Renal pelvis (tissue), 1 donor: ENCODE measurements at regions not wholly inside any gene's neighbourhood (a gene's known extent, or its start where the extent isn't known, plus 50 kb on each side); places are given as distances from the start of the nearest gene placed in this dataset.
"Not testable (repeated sequence)": the region's sequence is repeated elsewhere in the genome, so short reads cannot be mapped to it uniquely, and the experiment has no call there.

Experiments used
- DNase-seq: peaks from one replicate; pipeline ENCODE4 v3.0.0-alpha.2; 2013

DNA sequence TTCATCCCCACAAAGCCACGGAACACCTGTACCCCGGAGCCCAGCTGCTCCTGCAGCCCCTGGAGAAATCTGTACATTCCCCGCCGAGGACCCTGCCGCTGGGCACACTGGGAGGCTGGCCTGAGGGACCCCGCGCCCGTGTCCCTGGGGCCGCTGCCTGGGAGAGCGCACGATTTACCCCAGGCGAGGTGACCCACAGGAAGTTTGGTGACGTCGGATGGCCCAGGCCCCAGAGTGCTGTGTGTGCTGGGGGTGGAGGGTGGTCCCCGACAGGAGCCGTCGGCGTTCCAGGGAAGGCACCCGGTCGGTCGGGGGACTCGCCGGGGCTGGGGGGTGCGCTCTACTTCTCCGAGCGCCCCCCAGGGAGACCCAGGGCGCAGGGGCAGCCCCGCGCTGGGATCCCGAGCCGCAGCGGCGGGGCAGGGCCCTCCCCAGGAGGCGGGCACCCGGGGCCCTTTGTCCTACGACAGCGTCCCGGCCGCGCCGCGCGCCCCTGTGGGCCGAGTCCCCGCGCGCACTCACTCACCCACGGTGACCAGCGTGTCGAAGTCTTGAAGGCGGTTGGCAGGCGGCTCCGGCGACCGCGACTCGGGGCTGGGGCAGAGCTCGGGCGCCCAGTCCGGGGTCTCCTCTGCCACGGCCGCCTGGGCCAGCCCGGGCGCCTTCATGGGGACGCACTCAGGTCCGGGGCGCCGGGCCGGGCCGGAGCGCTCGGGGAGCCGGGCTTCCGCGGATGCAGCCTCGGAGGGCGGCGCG is 206.4 kb upstream of the PRKX start:
- not testable (repeated sequence) for DNase-seq

DNA sequence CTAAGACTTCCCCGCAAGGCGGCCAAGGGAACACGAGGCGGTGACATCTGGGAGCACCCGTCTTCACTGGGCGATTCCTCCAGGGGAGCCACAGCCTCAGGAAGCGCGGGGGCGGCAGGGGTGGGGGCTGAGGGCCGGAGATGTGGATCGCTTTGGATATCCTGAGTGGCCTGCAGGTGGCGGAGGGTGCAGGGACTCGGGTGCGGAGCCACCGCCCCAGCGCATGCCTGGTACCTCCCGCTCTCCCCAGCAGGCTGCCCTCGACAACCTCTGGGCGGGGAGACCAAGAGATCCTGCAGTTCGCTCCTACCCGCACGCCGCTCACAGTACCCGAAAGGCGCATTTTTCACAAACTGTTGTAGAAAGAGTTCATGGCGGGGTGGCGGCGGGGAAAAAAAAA is 201.4 kb upstream of the PRKX start:
- DNase-seq, result not testable (repeated sequence)

DNA sequence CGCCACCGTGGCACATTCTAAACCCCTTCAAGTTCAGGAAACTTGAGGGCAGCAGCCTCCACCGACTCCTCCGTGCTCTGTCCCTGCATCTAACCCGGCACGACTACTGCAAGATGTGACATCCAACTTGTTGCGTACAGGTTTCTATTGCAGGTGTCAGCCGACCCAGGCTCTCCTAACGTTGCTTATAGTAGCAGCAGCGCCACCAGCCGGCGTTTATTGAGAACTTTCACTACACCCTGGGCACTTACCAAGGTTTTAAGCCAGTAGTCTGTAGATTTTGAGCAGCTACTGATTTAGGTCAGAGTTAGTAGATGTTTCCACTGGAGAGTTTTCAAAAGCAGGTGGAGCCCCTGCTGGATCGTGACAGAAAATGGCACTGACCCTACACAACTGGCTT is 200.6 kb upstream of the PRKX start:
- not testable (repeated sequence) for DNase-seq

DNA sequence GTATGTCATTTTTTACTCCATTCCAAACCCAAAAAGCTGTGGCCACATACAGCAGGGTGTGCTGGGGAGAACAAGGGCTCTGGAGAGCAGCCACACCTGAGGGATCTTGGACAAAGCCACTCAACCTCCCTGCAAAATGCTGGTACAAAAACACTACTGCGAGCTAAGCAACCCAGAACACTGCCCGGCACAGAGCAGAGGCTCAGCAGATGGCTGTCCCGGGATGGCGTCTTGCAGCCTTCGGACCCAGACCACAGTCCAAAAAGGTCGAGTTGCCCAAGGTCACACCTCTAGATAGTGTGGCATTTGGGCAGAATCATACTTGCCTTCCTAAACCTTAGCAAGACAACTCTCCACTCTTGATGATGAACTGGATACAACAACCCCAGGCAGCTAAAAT is 197.6 kb upstream of the PRKX start:
- not testable (repeated sequence) for DNase-seq

DNA sequence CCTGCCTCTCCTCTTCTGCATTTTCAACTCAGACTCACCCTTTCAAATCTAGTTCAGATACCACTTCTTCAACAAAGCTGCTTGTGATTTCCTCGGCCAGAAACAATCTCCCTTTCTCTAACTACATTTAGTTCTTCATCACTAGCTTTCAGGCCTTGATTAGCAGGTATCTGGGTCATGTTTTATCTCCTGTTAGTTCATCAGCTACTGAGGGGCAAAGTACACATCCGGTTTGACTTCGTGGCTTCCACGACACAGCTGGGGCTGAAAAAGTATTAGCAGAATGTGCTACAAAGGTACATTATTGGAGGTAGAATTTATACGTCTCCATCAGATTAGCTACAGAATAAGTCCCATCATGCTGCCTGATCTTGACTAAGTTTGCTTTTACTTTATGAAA is 197.2 kb upstream of the PRKX start:
- not testable (repeated sequence) for DNase-seq

DNA sequence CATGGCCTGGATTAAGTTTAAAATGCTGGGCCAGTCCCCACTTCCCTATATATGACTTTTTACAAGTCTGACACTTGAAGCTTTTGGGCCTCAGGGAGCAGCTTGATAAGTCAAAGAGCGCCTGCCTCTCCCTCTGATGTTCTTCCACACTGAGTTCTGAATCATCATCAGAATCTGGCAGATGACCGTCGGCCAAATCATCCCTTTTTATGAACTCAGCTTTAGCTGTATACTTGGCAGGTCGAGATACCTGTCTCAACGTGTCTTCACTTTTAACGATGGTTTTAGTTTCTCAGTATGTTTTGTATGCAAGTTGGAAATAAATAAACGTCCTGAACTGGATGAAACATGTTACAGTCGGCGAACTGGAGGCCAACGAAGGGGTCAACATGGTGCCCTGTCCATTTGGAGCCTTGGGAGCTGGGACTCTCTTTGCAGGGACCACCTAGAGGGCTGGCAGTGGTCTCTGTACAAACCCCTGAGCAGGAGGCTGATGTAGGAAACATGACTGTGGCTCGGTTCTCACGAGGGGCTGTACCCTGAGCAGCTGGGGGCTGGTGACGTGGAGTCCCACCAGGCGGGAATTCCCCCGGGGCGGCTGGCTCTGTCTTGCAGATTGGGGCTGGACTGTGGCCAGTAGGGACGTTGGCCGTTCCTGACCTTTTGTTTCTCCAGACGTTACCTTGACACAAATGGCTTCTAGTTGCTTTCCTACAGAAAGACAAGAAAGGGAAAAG is 192.2 kb upstream of the PRKX start:
- not testable (repeated sequence) for DNase-seq

DNA sequence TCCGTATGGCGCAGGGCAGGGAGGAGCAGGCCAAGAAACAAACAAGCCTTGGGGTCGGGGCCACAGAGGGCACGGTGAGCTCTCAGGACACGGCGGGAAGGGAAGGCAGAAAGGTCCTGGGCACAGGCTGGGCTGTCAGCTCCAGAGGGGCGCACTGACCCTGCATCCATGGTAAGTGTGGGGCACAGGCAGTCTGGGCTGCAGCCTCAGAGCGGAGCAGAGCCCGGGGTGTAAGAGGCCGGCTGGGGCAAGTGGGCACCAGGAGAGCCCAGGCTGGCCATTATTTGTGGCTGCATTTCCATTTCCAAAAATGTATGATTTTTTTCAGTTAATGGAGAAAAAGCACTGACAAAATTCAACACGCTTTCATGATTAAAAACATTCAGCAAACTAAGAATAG is 188.8 kb upstream of the PRKX start:
- DNase-seq, result not testable (repeated sequence)

DNA sequence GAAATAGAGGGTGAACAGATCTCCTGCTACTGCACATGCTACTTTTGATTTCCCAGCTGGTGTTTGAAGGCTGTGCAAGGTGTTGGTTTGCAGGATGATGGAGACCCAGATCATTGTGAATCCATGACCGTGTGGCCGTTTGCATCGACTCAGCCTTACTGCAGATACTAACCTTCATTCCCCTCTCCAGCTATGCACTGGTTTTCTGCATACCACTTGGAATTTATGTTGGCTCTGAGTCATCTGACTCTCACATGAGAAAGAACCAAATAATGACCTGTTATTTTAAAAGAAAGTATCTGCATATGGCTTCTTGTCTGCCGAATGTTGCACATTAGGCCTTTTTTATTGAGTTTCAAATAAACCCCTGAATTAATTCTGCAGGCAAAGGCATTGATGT is 183.3 kb upstream of the PRKX start:
- DNase-seq, result not testable (repeated sequence)

DNA sequence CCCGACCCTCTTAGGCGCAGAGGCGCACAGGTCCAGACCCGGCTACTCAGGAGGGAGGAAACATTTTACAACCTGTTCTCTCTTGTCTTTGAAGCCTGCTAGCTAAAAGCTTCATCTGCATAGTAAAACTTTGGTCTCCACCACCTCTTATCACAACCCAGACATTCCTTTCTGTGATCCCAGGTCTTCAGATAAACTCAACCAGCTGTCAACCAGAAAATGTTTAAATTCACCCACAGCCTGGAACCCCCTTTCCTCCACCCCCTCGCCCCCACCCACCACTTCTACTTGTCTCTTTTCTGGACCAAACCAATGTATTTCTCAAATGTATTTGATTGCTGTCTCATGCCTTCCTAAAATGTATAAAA is 169.1 kb upstream of the PRKX start:
- not testable (repeated sequence) for DNase-seq

DNA sequence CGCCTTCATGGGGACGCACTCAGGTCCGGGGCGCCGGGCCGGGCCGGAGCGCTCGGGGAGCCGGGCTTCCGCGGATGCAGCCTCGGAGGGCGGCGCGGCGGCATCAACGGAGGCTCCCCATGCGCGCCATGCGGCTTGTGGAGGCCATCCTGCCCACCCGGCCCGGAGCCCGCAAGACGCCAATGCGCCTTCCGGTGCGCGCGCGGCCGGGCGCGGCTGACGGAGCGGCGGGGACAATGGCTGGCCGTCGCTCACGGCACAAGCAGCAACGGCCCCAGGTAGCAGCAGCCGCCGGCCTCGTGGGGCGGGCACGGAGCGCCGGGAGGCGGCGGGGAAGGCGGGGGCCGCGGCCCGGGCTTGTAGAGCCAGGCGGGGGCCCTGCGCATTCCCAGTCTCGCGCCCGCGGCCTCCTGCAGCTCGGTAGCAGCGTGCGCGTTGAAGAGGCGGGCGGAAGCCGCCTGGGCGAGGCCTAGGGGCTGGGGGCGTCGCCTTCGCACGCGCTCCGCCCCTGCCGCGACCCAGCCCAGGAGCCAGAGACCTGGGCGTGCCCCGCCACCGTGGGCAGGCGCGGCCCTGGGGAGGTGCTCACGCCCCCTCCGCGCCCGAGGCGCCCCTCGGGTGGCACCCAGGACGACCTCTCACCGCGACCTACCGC is 168.6 kb upstream of the PRKX start:
- not testable (repeated sequence) for DNase-seq

DNA sequence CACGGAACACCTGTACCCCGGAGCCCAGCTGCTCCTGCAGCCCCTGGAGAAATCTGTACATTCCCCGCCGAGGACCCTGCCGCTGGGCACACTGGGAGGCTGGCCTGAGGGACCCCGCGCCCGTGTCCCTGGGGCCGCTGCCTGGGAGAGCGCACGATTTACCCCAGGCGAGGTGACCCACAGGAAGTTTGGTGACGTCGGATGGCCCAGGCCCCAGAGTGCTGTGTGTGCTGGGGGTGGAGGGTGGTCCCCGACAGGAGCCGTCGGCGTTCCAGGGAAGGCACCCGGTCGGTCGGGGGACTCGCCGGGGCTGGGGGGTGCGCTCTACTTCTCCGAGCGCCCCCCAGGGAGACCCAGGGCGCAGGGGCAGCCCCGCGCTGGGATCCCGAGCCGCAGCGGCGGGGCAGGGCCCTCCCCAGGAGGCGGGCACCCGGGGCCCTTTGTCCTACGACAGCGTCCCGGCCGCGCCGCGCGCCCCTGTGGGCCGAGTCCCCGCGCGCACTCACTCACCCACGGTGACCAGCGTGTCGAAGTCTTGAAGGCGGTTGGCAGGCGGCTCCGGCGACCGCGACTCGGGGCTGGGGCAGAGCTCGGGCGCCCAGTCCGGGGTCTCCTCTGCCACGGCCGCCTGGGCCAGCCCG is 167.9 kb upstream of the PRKX start:
- DNase-seq, result not testable (repeated sequence)

DNA sequence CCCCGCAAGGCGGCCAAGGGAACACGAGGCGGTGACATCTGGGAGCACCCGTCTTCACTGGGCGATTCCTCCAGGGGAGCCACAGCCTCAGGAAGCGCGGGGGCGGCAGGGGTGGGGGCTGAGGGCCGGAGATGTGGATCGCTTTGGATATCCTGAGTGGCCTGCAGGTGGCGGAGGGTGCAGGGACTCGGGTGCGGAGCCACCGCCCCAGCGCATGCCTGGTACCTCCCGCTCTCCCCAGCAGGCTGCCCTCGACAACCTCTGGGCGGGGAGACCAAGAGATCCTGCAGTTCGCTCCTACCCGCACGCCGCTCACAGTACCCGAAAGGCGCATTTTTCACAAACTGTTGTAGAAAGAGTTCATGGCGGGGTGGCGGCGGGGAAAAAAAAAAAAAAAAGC is 162.9 kb upstream of the PRKX start:
- not testable (repeated sequence) for DNase-seq

DNA sequence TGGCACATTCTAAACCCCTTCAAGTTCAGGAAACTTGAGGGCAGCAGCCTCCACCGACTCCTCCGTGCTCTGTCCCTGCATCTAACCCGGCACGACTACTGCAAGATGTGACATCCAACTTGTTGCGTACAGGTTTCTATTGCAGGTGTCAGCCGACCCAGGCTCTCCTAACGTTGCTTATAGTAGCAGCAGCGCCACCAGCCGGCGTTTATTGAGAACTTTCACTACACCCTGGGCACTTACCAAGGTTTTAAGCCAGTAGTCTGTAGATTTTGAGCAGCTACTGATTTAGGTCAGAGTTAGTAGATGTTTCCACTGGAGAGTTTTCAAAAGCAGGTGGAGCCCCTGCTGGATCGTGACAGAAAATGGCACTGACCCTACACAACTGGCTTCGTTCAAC is 162.2 kb upstream of the PRKX start:
- not testable (repeated sequence) for DNase-seq

DNA sequence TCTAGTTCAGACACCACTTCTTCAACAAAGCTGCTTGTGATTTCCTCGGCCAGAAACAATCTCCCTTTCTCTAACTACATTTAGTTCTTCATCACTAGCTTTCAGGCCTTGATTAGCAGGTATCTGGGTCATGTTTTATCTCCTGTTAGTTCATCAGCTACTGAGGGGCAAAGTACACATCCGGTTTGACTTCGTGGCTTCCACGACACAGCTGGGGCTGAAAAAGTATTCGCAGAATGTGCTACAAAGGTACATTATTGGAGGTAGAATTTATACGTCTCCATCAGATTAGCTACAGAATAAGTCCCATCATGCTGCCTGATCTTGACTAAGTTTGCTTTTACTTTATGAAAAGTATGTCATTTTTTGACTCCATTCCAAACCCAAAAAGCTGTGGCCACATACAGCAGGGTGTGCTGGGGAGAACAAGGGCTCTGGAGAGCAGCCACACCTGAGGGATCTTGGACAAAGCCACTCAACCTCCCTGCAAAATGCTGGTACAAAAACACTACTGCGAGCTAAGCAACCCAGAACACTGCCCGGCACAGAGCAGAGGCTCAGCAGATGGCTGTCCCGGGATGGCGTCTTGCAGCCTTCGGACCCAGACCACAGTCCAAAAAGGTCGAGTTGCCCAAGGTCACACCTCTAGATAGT is 158.9 kb upstream of the PRKX start:
- DNase-seq, result not testable (repeated sequence)

DNA sequence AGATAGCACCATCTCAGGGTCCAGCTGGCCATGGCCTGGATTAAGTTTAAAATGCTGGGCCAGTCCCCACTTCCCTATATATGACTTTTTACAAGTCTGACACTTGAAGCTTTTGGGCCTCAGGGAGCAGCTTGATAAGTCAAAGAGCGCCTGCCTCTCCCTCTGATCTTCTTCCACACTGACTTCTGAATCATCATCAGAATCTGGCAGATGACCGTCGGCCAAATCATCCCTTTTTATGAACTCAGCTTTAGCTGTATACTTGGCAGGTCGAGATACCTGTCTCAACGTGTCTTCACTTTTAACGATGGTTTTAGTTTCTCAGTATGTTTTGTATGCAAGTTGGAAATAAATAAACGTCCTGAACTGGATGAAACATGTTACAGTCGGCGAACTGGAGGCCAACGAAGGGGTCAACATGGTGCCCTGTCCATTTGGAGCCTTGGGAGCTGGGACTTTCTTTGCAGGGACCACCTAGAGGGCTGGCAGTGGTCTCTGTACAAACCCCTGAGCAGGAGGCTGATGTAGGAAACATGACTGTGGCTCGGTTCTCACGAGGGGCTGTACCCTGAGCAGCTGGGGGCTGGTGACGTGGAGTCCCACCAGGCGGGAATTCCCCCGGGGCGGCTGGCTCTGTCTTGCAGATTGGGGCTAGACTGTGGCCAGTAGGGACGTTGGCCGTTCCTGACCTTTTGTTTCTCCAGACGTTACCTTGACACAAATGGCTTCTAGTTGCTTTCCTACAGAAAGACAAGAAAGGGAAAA is 153.8 kb upstream of the PRKX start:
- DNase-seq, result not testable (repeated sequence)

DNA sequence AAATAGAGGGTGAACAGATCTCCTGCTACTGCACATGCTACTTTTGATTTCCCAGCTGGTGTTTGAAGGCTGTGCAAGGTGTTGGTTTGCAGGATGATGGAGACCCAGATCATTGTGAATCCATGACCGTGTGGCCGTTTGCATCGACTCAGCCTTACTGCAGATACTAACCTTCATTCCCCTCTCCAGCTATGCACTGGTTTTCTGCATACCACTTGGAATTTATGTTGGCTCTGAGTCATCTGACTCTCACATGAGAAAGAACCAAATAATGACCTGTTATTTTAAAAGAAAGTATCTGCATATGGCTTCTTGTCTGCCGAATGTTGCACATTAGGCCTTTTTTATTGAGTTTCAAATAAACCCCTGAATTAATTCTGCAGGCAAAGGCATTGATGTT is 144.9 kb upstream of the PRKX start:
- DNase-seq, result not testable (repeated sequence)

DNA sequence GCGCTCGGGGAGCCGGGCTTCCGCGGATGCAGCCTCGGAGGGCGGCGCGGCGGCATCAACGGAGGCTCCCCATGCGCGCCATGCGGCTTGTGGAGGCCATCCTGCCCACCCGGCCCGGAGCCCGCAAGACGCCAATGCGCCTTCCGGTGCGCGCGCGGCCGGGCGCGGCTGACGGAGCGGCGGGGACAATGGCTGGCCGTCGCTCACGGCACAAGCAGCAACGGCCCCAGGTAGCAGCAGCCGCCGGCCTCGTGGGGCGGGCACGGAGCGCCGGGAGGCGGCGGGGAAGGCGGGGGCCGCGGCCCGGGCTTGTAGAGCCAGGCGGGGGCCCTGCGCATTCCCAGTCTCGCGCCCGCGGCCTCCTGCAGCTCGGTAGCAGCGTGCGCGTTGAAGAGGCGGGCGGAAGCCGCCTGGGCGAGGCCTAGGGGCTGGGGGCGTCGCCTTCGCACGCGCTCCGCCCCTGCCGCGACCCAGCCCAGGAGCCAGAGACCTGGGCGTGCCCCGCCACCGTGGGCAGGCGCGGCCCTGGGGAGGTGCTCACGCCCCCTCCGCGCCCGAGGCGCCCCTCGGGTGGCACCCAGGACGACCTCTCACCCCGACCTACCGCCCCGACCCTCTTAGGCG is 130.2 kb upstream of the PRKX start:
- DNase-seq, result not testable (repeated sequence)

DNA sequence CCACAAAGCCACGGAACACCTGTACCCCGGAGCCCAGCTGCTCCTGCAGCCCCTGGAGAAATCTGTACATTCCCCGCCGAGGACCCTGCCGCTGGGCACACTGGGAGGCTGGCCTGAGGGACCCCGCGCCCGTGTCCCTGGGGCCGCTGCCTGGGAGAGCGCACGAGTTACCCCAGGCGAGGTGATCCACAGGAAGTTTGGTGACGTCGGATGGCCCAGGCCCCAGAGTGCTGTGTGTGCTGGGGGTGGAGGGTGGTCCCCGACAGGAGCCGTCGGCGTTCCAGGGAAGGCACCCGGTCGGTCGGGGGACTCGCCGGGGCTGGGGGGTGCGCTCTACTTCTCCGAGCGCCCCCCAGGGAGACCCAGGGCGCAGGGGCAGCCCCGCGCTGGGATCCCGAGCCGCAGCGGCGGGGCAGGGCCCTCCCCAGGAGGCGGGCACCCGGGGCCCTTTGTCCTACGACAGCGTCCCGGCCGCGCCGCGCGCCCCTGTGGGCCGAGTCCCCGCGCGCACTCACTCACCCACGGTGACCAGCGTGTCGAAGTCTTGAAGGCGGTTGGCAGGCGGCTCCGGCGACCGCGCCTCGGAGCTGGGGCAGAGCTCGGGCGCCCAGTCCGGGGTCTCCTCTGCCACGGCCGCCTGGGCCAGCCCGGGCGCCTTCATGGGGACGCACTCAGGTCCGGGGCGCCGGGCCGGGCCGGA is 129.5 kb upstream of the PRKX start:
- not testable (repeated sequence) for DNase-seq

DNA sequence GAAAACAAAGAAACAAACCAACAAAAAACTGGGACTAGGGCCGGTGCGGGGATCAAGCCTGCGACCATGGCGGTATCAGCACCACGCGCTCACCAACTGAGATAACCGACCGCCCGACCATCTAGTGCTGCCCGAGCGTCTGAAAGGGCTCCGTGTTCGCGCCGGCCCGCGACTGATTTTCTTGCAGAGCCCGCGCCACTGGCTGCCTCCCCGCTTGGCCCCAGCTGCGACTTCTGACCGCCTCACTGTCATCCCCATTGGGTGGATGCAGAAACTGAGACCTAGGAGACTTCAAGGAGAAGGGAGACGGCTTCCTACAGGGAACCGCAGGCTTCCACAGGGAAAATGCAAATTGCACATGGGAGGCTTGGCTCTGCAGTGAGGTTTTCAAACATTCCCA is 125.3 kb upstream of the PRKX start:
- not testable (repeated sequence) for DNase-seq
